ENCODE measurements at regions not wholly inside any gene's neighbourhood (a gene's known extent, or its start where the extent isn't known, plus 50 kb on each side); places are given as distances from the start of the nearest gene placed in this dataset.

DNA sequence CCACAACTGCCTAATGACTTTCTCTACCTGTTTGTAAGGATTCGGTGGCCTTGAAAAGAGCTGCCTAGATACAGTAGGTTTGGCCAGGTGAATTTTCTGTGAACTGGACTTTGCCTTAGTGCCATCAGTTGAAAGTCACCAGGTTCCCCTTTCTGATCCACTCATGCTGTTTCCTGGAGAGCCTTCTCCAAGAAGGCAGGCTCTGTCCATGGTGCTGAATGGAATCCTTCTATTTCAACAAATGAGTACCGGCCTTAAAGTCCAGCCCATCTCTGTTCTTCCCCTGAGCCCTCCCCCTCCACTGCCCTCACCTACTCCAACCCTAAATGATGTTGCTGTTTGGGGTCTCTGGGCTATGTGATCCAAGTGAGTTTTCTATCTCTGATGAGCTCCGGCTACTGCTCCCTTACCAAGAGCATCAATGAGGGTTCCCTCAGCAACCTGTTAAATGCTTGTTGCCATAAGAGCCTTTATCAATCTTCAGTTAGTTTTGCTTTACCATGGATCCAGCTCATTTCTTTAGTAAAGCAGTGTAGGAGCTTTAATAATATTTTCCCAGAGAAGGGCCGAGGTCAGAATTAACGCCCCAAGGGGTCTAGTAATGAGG, 500.4 kb downstream of the PTPRU start:
- no peak for TF ChIP-seq MYC (IDR thresholded peaks at IDR 0.05; ENCODE audit: low read depth, low read length)
- no peak for TF ChIP-seq MAX (IDR thresholded peaks at IDR 0.05; ENCODE audit: low read depth, low read length)
- no peak for TF ChIP-seq CTCF (IDR thresholded peaks at IDR 0.05; ENCODE audit: low read depth, low read length)
- TF ChIP-seq POLR2A (IDR thresholded peaks at IDR 0.05; ENCODE audit: extremely low read depth, insufficient read length), result no peak
- DNase-seq (ENCODE audit: low read depth), result peak; percentile 67
- no peak overlapping the region for H3K4me3 ChIP-seq (ENCODE audit: low read depth, low read length)

- no peak overlapping the region for H3K4me3 ChIP-seq (ENCODE audit: low read depth, low read length)
- TF ChIP-seq POLR2A (IDR thresholded peaks at IDR 0.05; ENCODE audit: extremely low read depth, insufficient read length), result no peak
- no peak for TF ChIP-seq MAX (IDR thresholded peaks at IDR 0.05; ENCODE audit: low read depth, low read length)
- no peak for TF ChIP-seq MYC (IDR thresholded peaks at IDR 0.05; ENCODE audit: low read depth, low read length)
- no peak for TF ChIP-seq CTCF (IDR thresholded peaks at IDR 0.05; ENCODE audit: low read depth, low read length)
- peak; percentile 14 for DNase-seq (ENCODE audit: low read depth)
These were observed 496.1 kb downstream of the PTPRU start for GRCh38 chr1:29732453-29732852.

- TF ChIP-seq CTCF (IDR thresholded peaks at IDR 0.05; ENCODE audit: low read depth, low read length) (no peak), POLR2A (IDR thresholded peaks at IDR 0.05; ENCODE audit: extremely low read depth, insufficient read length) (no peak), MAX (IDR thresholded peaks at IDR 0.05; ENCODE audit: low read depth, low read length) (no peak), MYC (IDR thresholded peaks at IDR 0.05; ENCODE audit: low read depth, low read length) (no peak)
- H3K4me3 ChIP-seq (ENCODE audit: low read depth, low read length), result no peak overlapping the region
- DNase-seq (ENCODE audit: low read depth), result no peak
These were observed 494.3 kb downstream of the PTPRU start for GRCh38 chr1:29730623-29731022.

DNA sequence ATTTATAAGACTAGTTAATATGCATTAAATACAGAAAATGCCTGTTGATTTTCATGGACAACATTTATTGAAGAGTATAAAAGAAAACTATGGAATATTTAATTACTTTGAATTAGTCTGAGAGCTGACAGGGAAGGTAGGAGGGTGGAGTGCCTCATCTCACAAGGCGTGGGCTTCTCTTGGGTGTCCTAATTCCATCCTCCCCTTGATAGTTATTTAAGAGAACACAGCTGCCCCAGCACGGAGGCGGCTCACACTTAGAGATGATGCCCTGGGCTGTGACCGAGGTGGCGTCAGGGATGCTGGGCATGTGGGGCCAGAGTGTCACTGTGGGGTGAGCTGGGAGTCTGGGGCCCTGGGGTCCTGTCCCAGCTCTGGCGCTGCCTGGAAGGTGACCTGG, 493.0 kb downstream of the PTPRU start:
- DNase-seq (ENCODE audit: low read depth), result no peak
- no peak overlapping the region for H3K4me3 ChIP-seq (ENCODE audit: low read depth, low read length)
- TF ChIP-seq CTCF (IDR thresholded peaks at IDR 0.05; ENCODE audit: low read depth, low read length) (no peak), MYC (IDR thresholded peaks at IDR 0.05; ENCODE audit: low read depth, low read length) (no peak), POLR2A (IDR thresholded peaks at IDR 0.05; ENCODE audit: extremely low read depth, insufficient read length) (no peak), MAX (IDR thresholded peaks at IDR 0.05; ENCODE audit: low read depth, low read length) (no peak)

DNA sequence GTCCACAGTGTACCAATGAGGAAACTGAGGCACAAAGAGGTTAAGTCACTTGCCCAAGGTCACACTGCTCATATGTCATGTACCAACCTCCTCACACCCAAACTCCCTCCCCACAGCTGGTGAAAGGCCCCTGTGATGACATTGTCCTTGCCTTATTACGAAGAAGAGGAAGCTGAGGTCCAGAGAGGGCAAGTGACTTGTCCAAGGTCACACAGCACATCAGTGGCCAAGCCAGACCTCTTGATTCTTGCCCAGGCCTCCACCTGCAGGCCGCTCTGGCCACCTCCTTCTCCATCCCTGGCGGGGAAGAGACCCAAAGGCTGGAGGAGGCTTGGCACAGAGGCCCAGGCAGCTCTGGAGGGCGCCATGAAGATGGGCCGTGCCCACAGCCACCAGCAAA, 492.4 kb downstream of the PTPRU start:
- no peak for DNase-seq (ENCODE audit: low read depth)
- TF ChIP-seq POLR2A (IDR thresholded peaks at IDR 0.05; ENCODE audit: extremely low read depth, insufficient read length) (no peak), CTCF (IDR thresholded peaks at IDR 0.05; ENCODE audit: low read depth, low read length) (no peak), MYC (IDR thresholded peaks at IDR 0.05; ENCODE audit: low read depth, low read length) (no peak), MAX (IDR thresholded peaks at IDR 0.05; ENCODE audit: low read depth, low read length) (no peak)
- H3K4me3 ChIP-seq (ENCODE audit: low read depth, low read length), result no peak overlapping the region

All from NB4 (cell line).